Cardiac muscle cell (in vitro differentiated cells and primary cell): ENCODE measurements at regions not wholly inside any gene's neighbourhood (a gene's known extent, or its start where the extent isn't known, plus 50 kb on each side); places are given as distances from the start of the nearest gene placed in this dataset.
A peak's percentile ranks its signal among the peaks of the same experiment; 100 is the strongest.

ENCODE experiments used
- DNase-seq, 2 donors: peaks; one replicate each; pipeline versions ENCODE4 v3.0.0 to v3.0.0-alpha.2; 2010 to 2017; ENCODE audit warnings: low read depth in 1 of 2, low spot score in 1 of 2
- H3K27ac ChIP-seq: fragments of 200-600 bp; sonication (generic); 2 replicates; pipeline ENCODE4 v1.5.1; 2016
- H3K27me3 ChIP-seq: fragments of 200-600 bp; sonication (generic); 2 replicates; pipeline ENCODE4 v1.6.0; 2016; ENCODE audit warnings: control low read depth
- H3K36me3 ChIP-seq: fragments of 200-600 bp; sonication (generic); 2 replicates; pipeline ENCODE4 v1.5.1; 2016; ENCODE audit warnings: control low read depth
- H3K4me1 ChIP-seq: fragments of 200-600 bp; sonication (generic); 2 replicates; pipeline ENCODE4 v1.8.1; 2017; ENCODE audit warnings: low read depth, mild to moderate bottlenecking, mixed run types
- H3K4me3 ChIP-seq: fragments of 200-600 bp; sonication (generic); 2 replicates; pipeline ENCODE4 v1.5.1; 2016; ENCODE audit warnings: mild to moderate bottlenecking
- H3K9me3 ChIP-seq: fragments of 200-600 bp; sonication (generic); 2 replicates; pipeline ENCODE4 v1.5.1; 2017; ENCODE audit warnings: low read depth, mild to moderate bottlenecking, control low read depth
- CTCF ChIP-seq: IDR thresholded peaks from 2 replicates; pipeline ENCODE4 v1.5.1; 2012; ENCODE audit warnings: low read depth, mild to moderate bottlenecking, low read length

- peak; percentile 88 for TF ChIP-seq CTCF
- Histone ChIP-seq H3K36me3 (no peaks in the 10 kb centered on the region), H3K4me1 (no peaks in the 10 kb centered on the region), H3K9me3 (no peaks in the 10 kb centered on the region), H3K27me3 (no peaks in the 10 kb centered on the region), H3K27ac (no peak overlapping the region), H3K4me3 (no peak overlapping the region)
- peak; percentile 71 to 82 for DNase-seq
These were observed 65.2 kb upstream of the LMO1 start for GRCh38 chr11:8328848-8329330.

GRCh38 chr11:8328231-8328794, 64.6 kb upstream of the LMO1 start:
- no peak for TF ChIP-seq CTCF
- H3K36me3 ChIP-seq: no peaks in the 10 kb centered on the region
- H3K27ac ChIP-seq: no peak overlapping the region
- DNase-seq: no peak
- no peaks in the 10 kb centered on the region for H3K27me3 ChIP-seq
- no peaks in the 10 kb centered on the region for H3K4me1 ChIP-seq
- H3K4me3 ChIP-seq: no peak overlapping the region
- no peaks in the 10 kb centered on the region for H3K9me3 ChIP-seq

- no peaks in the 10 kb centered on the region for H3K36me3 ChIP-seq
- H3K27ac ChIP-seq: no peak overlapping the region
- no peak for DNase-seq
- H3K27me3 ChIP-seq: no peaks in the 10 kb centered on the region
- no peak overlapping the region for H3K4me3 ChIP-seq
- no peaks in the 10 kb centered on the region for H3K9me3 ChIP-seq
- TF ChIP-seq CTCF: no peak
- H3K4me1 ChIP-seq: no peaks in the 10 kb centered on the region
These were observed 64.1 kb upstream of the LMO1 start for GRCh38 chr11:8327761-8328192.

- Histone ChIP-seq H3K9me3 (no peaks in the 10 kb centered on the region), H3K4me1 (no peaks in the 10 kb centered on the region), H3K27me3 (no peaks in the 10 kb centered on the region), H3K27ac (no peak overlapping the region), H3K4me3 (no peak overlapping the region), H3K36me3 (no peaks in the 10 kb centered on the region)
- no peak for DNase-seq
- TF ChIP-seq CTCF: no peak
These were observed 62.7 kb upstream of the LMO1 start for GRCh38 chr11:8326337-8326736.

- no peak for DNase-seq
- H3K4me3 ChIP-seq: no peak overlapping the region
- no peaks in the 10 kb centered on the region for H3K27me3 ChIP-seq
- no peaks in the 10 kb centered on the region for H3K4me1 ChIP-seq
- TF ChIP-seq CTCF: no peak
- H3K36me3 ChIP-seq: no peaks in the 10 kb centered on the region
- no peaks in the 10 kb centered on the region for H3K9me3 ChIP-seq
- no peak overlapping the region for H3K27ac ChIP-seq
These were observed 62.1 kb upstream of the LMO1 start for GRCh38 chr11:8325591-8326304.
